ENCODE measurements at regions not wholly inside any gene's neighbourhood (a gene's known extent, or its start where the extent isn't known, plus 50 kb on each side); places are given as distances from the start of the nearest gene placed in this dataset.

- Histone ChIP-seq H3K27me3 (ENCODE audit: insufficient read depth, low read depth) (0 out of 2 replicates have a peak, but pooled peaks cover 3% of the 10 kb centered on the region), H3K9me3 (ENCODE audit: insufficient read depth, low read depth) (no peaks in the 10 kb centered on the region), H3K9me2 (ENCODE audit: insufficient read depth) (no peaks in the 10 kb centered on the region), H4K20me1 (ENCODE audit: insufficient read depth) (no peaks in the 10 kb centered on the region), H2AFZ (no peak overlapping the region), H3K27ac (no peak overlapping the region), H3K4me1 (replicated peaks; ENCODE audit: insufficient read depth) (no peaks in the 10 kb centered on the region), H3K4me2 (no peak overlapping the region), H3K79me2 (ENCODE audit: low read depth) (no peaks in the 10 kb centered on the region), H3K36me3 (ENCODE audit: low read depth) (no peaks in the 10 kb centered on the region), H3K4me3 (no peak overlapping the region), H3F3A (ENCODE audit: insufficient read depth, low read depth) (no peaks in the 10 kb centered on the region)
- TF ChIP-seq CTCF (conservative IDR thresholded peaks at IDR 0.05) (no peak), EZH2 (IDR thresholded peaks at IDR 0.05; ENCODE audit: low read depth) (no peak)
- no peak for DNase-seq
- intact Hi-C loops (cut with micrococcal nuclease; ENCODE audit: unreplicated experiment), result no loop called here
- CTCF ChIA-PET, result no interaction called here
- no TSS peak for BruUV-seq (replicated peaks)
- POLR2A ChIA-PET (ENCODE audit: unreplicated experiment), result interaction anchor here (0.7 kb wide), 1 partner anchor 180 kb away, joined by 4 read pairs; no protein-coding TSS in a partner anchor
These were observed 338.6 kb upstream of the VWC2 start for GRCh38 chr7:49434846-49435245.

- BruUV-seq (replicated peaks), result no TSS peak
- Histone ChIP-seq H2AFZ (no peak overlapping the region), H3K79me2 (ENCODE audit: low read depth) (no peaks in the 10 kb centered on the region), H3K4me2 (no peak overlapping the region), H3K27me3 (ENCODE audit: insufficient read depth, low read depth) (no peaks in the 10 kb centered on the region), H3K9me2 (ENCODE audit: insufficient read depth) (no peaks in the 10 kb centered on the region), H3K4me3 (no peak overlapping the region), H3K27ac (no peak overlapping the region), H3K4me1 (replicated peaks; ENCODE audit: insufficient read depth) (no peaks in the 10 kb centered on the region), H3K9me3 (ENCODE audit: insufficient read depth, low read depth) (no peaks in the 10 kb centered on the region), H3K36me3 (ENCODE audit: low read depth) (no peaks in the 10 kb centered on the region), H3F3A (ENCODE audit: insufficient read depth, low read depth) (no peaks in the 10 kb centered on the region), H4K20me1 (ENCODE audit: insufficient read depth) (no peaks in the 10 kb centered on the region)
- DNase-seq, result no peak
- intact Hi-C loops (cut with micrococcal nuclease; ENCODE audit: unreplicated experiment), result no loop called here
- CTCF ChIA-PET, result no interaction called here
- POLR2A ChIA-PET (ENCODE audit: unreplicated experiment), result no interaction called here
- TF ChIP-seq EZH2 (IDR thresholded peaks at IDR 0.05; ENCODE audit: low read depth), result no peak
- TF ChIP-seq CTCF (conservative IDR thresholded peaks at IDR 0.05), result no peak
These were observed 335.2 kb upstream of the VWC2 start for GRCh38 chr7:49438281-49438680.

GRCh38 chr7:49443515-49443914 is 329.9 kb upstream of the VWC2 start:
- no peak overlapping the region for H3K4me2 ChIP-seq
- ChIA-PET CTCF (no interaction called here), POLR2A (ENCODE audit: unreplicated experiment) (no interaction called here)
- H3F3A ChIP-seq (ENCODE audit: insufficient read depth, low read depth), result no peaks in the 10 kb centered on the region
- no peaks in the 10 kb centered on the region for H3K4me1 ChIP-seq (replicated peaks; ENCODE audit: insufficient read depth)
- intact Hi-C loops (cut with micrococcal nuclease; ENCODE audit: unreplicated experiment), result no loop called here
- H3K9me2 ChIP-seq (ENCODE audit: insufficient read depth), result no peaks in the 10 kb centered on the region
- H3K27me3 ChIP-seq (ENCODE audit: insufficient read depth, low read depth), result no peaks in the 10 kb centered on the region
- H4K20me1 ChIP-seq (ENCODE audit: insufficient read depth), result no peaks in the 10 kb centered on the region
- H3K36me3 ChIP-seq (ENCODE audit: low read depth), result no peaks in the 10 kb centered on the region
- H3K27ac ChIP-seq, result no peak overlapping the region
- no peak for DNase-seq
- H3K9me3 ChIP-seq (ENCODE audit: insufficient read depth, low read depth), result no peaks in the 10 kb centered on the region
- H3K4me3 ChIP-seq, result no peak overlapping the region
- H3K79me2 ChIP-seq (ENCODE audit: low read depth), result no peaks in the 10 kb centered on the region
- no TSS peak for BruUV-seq (replicated peaks)
- no peak for TF ChIP-seq EZH2 (IDR thresholded peaks at IDR 0.05; ENCODE audit: low read depth)
- TF ChIP-seq CTCF (conservative IDR thresholded peaks at IDR 0.05), result no peak
- H2AFZ ChIP-seq, result no peak overlapping the region

All from PC-9 (cell line).